ENCODE measurements at regions not wholly inside any gene's neighbourhood (a gene's known extent, or its start where the extent isn't known, plus 50 kb on each side); places are given as distances from the start of the nearest gene placed in this dataset.

DNA sequence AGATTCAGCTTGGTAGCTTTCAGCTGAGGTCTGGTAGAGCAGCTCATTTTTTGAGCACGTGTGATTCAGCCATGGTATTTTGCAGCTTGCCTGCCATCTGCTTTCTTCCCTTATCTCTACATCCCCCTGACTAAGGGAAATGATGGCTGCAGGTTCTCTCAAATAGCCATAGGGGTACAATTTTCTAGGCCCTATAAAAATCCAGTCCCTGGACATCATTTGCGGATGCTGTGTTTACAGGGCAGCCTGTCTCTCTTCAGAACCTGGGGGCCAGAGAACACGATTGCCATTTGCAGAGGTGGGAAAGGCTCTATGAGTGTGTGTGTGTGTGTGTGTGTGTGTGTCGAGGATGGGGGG, 442.7 kb upstream of the MEIS1 start:
- TF ChIP-seq POLR2A (IDR thresholded peaks at IDR 0.05) = no peak
- TF ChIP-seq, protein P1, sequence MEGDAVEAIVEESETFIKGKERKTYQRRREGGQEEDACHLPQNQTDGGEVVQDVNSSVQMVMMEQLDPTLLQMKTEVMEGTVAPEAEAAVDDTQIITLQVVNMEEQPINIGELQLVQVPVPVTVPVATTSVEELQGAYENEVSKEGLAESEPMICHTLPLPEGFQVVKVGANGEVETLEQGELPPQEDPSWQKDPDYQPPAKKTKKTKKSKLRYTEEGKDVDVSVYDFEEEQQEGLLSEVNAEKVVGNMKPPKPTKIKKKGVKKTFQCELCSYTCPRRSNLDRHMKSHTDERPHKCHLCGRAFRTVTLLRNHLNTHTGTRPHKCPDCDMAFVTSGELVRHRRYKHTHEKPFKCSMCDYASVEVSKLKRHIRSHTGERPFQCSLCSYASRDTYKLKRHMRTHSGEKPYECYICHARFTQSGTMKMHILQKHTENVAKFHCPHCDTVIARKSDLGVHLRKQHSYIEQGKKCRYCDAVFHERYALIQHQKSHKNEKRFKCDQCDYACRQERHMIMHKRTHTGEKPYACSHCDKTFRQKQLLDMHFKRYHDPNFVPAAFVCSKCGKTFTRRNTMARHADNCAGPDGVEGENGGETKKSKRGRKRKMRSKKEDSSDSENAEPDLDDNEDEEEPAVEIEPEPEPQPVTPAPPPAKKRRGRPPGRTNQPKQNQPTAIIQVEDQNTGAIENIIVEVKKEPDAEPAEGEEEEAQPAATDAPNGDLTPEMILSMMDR (IDR thresholded peaks at IDR 0.05) = no peak
